ENCODE measurements at regions not wholly inside any gene's neighbourhood (a gene's known extent, or its start where the extent isn't known, plus 50 kb on each side); places are given as distances from the start of the nearest gene placed in this dataset.

DNA sequence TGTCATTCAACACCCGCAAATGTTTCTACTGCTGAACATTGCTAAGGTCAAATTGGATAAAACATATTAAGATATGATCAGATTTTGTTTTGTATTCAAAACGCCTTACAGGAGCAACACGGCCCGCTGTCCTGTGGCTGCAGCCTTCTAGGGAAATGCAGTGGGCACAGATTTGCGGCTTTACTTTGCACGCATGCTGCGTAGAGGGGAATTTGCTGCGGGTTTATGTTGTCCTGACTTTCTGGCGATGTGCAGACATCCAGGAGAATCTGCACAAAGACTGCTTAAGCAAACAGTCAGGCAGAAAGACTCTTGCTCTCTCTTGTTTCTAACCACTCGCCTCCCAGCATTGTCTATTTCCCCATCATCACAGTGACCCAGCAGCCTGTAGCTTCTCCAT lies 88.3 kb downstream of the LRRC30 start:
- TF ChIP-seq CTCF (IDR thresholded peaks at IDR 0.05) (no peak), POLR2A (IDR thresholded peaks at IDR 0.05) (no peak), POLR2AphosphoS5 (IDR thresholded peaks at IDR 0.05) (no peak), EP300 (IDR thresholded peaks at IDR 0.05) (no peak)

All from upper lobe of left lung (tissue), 4 donors.